GM06990 (cell line): ENCODE measurements at regions not wholly inside any gene's neighbourhood (a gene's known extent, or its start where the extent isn't known, plus 50 kb on each side); places are given as distances from the start of the nearest gene placed in this dataset.
"Not testable (repeated sequence)": the region's sequence is repeated elsewhere in the genome, so short reads cannot be mapped to it uniquely, and the experiment has no call there.

ENCODE experiments used
- DNase-seq: peaks from one replicate; pipeline ENCODE4 v3.0.0-alpha.2; 2011; ENCODE audit not compliant: insufficient read length; ENCODE audit errors: extremely low read depth
- H3K27me3 ChIP-seq: replicated peaks from 2 replicates; pipeline ENCODE4 v1.6.0; 2011; ENCODE audit warnings: low read length; ENCODE audit not compliant: control insufficient read depth, insufficient read depth
- H3K36me3 ChIP-seq: 2 replicates; pipeline ENCODE4 v1.5.1; 2011; ENCODE audit warnings: low read length; ENCODE audit not compliant: control insufficient read depth, insufficient read depth
- H3K4me3 ChIP-seq: replicated peaks from 2 replicates; pipeline ENCODE4 v1.5.1; 2011; ENCODE audit warnings: low read depth, mild to moderate bottlenecking, control low read depth, low read length
- CTCF ChIP-seq: IDR thresholded peaks from 2 replicates; pipeline ENCODE4 v1.5.1; 2011; ENCODE audit warnings: low read length, control low read depth, mild to moderate bottlenecking, inconsistent platforms; ENCODE audit not compliant: insufficient read depth, poor library complexity, severe bottlenecking

- no peak for TF ChIP-seq CTCF
- Histone ChIP-seq H3K27me3 (no peaks in the 10 kb centered on the region), H3K4me3 (no peak overlapping the region), H3K36me3 (no peaks in the 10 kb centered on the region)
- DNase-seq: no peak
Observed at GRCh38 chr3:158026236-158026635, 80.0 kb downstream of the SHOX2 start.

- H3K36me3 ChIP-seq: not testable (repeated sequence)
Observed at GRCh38 chr3:158019897-158020296, 86.3 kb downstream of the SHOX2 start.

GRCh38 chr3:158018462-158018861 lies 87.8 kb downstream of the SHOX2 start:
- no peak for TF ChIP-seq CTCF

More at GRCh38 chr3:158019897-158020296, 86.3 kb downstream of the SHOX2 start:
- H3K27me3 ChIP-seq, DNase-seq, H3K4me3 ChIP-seq: not testable (repeated sequence)

GRCh38 chr3:158012901-158013300 lies 93.3 kb downstream of the SHOX2 start:
- H3K27me3 ChIP-seq: no peaks in the 10 kb centered on the region
- DNase-seq: no peak
- no peak for TF ChIP-seq CTCF
- no peak overlapping the region for H3K4me3 ChIP-seq
- no peaks in the 10 kb centered on the region for H3K36me3 ChIP-seq

More at GRCh38 chr3:158018462-158018861, 87.8 kb downstream of the SHOX2 start:
- Histone ChIP-seq H3K36me3 (no peaks in the 10 kb centered on the region), H3K4me3 (no peak overlapping the region), H3K27me3 (no peaks in the 10 kb centered on the region)
- no peak for DNase-seq

- DNase-seq: no peak
- Histone ChIP-seq H3K36me3 (no peaks in the 10 kb centered on the region), H3K4me3 (no peak overlapping the region), H3K27me3 (no peaks in the 10 kb centered on the region)
- TF ChIP-seq CTCF: no peak
Observed at GRCh38 chr3:158005391-158006100, 100.7 kb downstream of the SHOX2 start.

- no peak for TF ChIP-seq CTCF
- DNase-seq: no peak
Observed at GRCh38 chr3:157999246-157999645, 107.0 kb downstream of the SHOX2 start.

More at GRCh38 chr3:157999246-157999645, 107.0 kb downstream of the SHOX2 start:
- no peaks in the 10 kb centered on the region for H3K27me3 ChIP-seq
- no peak overlapping the region for H3K4me3 ChIP-seq
- H3K36me3 ChIP-seq: no peaks in the 10 kb centered on the region
